ENCODE measurements at regions not wholly inside any gene's neighbourhood (a gene's known extent, or its start where the extent isn't known, plus 50 kb on each side); places are given as distances from the start of the nearest gene placed in this dataset.

GRCh38 chr20:16802652-16802935, 54.4 kb downstream of the OTOR start:
- TF ChIP-seq ZNF366 (tag by site-specific recombination; conservative IDR thresholded peaks at IDR 0.05) (no peak), CTCF (tag by site-specific recombination; IDR thresholded peaks at IDR 0.05) (no peak), ZNF223 (tag by site-specific recombination; IDR thresholded peaks at IDR 0.05) (no peak)
- TF ChIP-seq, protein P1, sequence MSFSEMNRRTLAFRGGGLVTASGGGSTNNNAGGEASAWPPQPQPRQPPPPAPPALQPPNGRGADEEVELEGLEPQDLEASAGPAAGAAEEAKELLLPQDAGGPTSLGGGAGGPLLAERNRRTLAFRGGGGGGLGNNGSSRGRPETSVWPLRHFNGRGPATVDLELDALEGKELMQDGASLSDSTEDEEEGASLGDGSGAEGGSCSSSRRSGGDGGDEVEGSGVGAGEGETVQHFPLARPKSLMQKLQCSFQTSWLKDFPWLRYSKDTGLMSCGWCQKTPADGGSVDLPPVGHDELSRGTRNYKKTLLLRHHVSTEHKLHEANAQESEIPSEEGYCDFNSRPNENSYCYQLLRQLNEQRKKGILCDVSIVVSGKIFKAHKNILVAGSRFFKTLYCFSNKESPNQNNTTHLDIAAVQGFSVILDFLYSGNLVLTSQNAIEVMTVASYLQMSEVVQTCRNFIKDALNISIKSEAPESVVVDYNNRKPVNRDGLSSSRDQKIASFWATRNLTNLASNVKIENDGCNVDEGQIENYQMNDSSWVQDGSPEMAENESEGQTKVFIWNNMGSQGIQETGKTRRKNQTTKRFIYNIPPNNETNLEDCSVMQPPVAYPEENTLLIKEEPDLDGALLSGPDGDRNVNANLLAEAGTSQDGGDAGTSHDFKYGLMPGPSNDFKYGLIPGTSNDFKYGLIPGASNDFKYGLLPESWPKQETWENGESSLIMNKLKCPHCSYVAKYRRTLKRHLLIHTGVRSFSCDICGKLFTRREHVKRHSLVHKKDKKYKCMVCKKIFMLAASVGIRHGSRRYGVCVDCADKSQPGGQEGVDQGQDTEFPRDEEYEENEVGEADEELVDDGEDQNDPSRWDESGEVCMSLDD (tag by site-specific recombination; IDR thresholded peaks at IDR 0.05): no peak

Data from HEK293 (cell line).